DOHH2 (cell line): ENCODE measurements at regions not wholly inside any gene's neighbourhood (a gene's known extent, or its start where the extent isn't known, plus 50 kb on each side); places are given as distances from the start of the nearest gene placed in this dataset.

Experiments
- H3F3A ChIP-seq: fragments of 200-600 bp; sonication (generic), shearing (Covaris generic); 2 replicates; pipeline ENCODE4 v1.6.0; 2016; ENCODE audit warnings: antibody characterized with exemption, mild to moderate bottlenecking; ENCODE audit not compliant: control insufficient read depth, insufficient read depth
- H3K27ac ChIP-seq: fragments of 200-600 bp; sonication (generic); 2 replicates; pipeline ENCODE4 v1.5.1; 2014; ENCODE audit warnings: low read depth, mild to moderate bottlenecking, low read length, moderate library complexity
- H3K27me3 ChIP-seq: fragments of 200-600 bp; sonication (generic); 2 replicates; pipeline ENCODE4 v1.6.1; 2014; ENCODE audit warnings: mild to moderate bottlenecking, low read length, mixed read lengths; ENCODE audit not compliant: control insufficient read depth
- H3K36me3 ChIP-seq: fragments of 200-600 bp; sonication (generic); 2 replicates; pipeline ENCODE4 v1.6.1; 2014; ENCODE audit warnings: mild to moderate bottlenecking, low read length, moderate library complexity, mixed read lengths; ENCODE audit not compliant: control insufficient read depth
- H3K4me1 ChIP-seq: fragments of 200-600 bp; sonication (generic); 2 replicates; pipeline ENCODE4 v1.6.1; 2014; ENCODE audit warnings: mild to moderate bottlenecking, low read length, mixed read lengths; ENCODE audit not compliant: control insufficient read depth
- H3K4me2 ChIP-seq: fragments of 200-600 bp; sonication (generic); 2 replicates; pipeline ENCODE4 v1.6.0; 2014; ENCODE audit warnings: mild to moderate bottlenecking, low read length, moderate library complexity
- H3K4me3 ChIP-seq: fragments of 200-600 bp; sonication (generic); 2 replicates; pipeline ENCODE4 v1.5.1; 2014; ENCODE audit warnings: mild to moderate bottlenecking, low read length, mixed read lengths
- H3K79me2 ChIP-seq: fragments of 200-600 bp; sonication (generic); 2 replicates; pipeline ENCODE4 v1.6.1; 2014; ENCODE audit warnings: mild to moderate bottlenecking, low read length, mixed read lengths; ENCODE audit not compliant: control insufficient read depth
- H3K9me2 ChIP-seq: fragments of 200-600 bp; sonication (generic); replicated peaks from 2 replicates; pipeline ENCODE4 v1.6.1; 2014; ENCODE audit warnings: mild to moderate bottlenecking, low read length, mixed read lengths; ENCODE audit not compliant: control insufficient read depth
- H3K9me3 ChIP-seq: fragments of 200-600 bp; sonication (generic); 2 replicates; pipeline ENCODE4 v1.6.1; 2014; ENCODE audit warnings: antibody characterized with exemption, low read length, mixed read lengths; ENCODE audit not compliant: control insufficient read depth, insufficient read depth
- H4K20me1 ChIP-seq: fragments of 200-600 bp; sonication (generic); 2 replicates; pipeline ENCODE4 v1.6.0; 2014; ENCODE audit warnings: low read depth, mild to moderate bottlenecking, antibody characterized with exemption, low read length, moderate library complexity; ENCODE audit not compliant: control insufficient read depth, insufficient read depth
- CTCF ChIP-seq: fragments of 200-600 bp; sonication (generic); IDR thresholded peaks from one replicate; pipeline ENCODE4 v1.5.1; 2014; ENCODE audit warnings: antibody characterized with exemption, mild to moderate bottlenecking, low read depth, low read length; ENCODE audit not compliant: poor library complexity, severe bottlenecking
- EZH2phosphoT487 ChIP-seq: fragments of 200-600 bp; sonication (generic); IDR thresholded peaks from 2 replicates; pipeline ENCODE4 v1.6.1; 2017; ENCODE audit warnings: borderline replicate concordance, mild to moderate bottlenecking, antibody characterized with exemption, low read length, moderate library complexity, mixed read lengths

DNA sequence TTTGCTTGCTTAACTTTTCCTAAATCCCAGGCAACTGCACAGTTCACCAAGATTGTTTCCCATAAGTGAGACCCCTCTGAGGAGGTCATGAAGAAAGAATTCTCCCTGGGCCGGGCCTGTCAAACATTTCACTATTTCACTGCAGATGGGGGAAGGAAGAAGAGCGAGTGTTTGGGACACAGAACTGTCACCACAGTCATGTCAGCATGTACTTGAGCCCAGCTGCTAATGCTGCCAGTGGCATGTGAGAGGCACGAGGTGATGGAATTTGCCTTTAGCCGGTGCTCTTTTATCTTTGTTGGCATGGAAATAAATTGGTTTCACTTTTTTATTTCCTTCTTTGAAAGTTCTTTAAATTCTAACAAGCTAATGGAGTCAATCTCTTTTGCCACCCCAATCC is 277.9 kb upstream of the GADL1 start:
- H3K4me3 ChIP-seq: no peak overlapping the region
- no peaks in the 10 kb centered on the region for H3K27me3 ChIP-seq
- no peaks in the 10 kb centered on the region for H3K4me1 ChIP-seq
- TF ChIP-seq EZH2phosphoT487: no peak
- no peak for TF ChIP-seq CTCF
- no peaks in the 10 kb centered on the region for H4K20me1 ChIP-seq
- no peaks in the 10 kb centered on the region for H3K9me3 ChIP-seq
- H3K4me2 ChIP-seq: no peak overlapping the region
- no peaks in the 10 kb centered on the region for H3K9me2 ChIP-seq
- H3F3A ChIP-seq: no peaks in the 10 kb centered on the region
- no peaks in the 10 kb centered on the region for H3K36me3 ChIP-seq
- no peak overlapping the region for H3K27ac ChIP-seq
- H3K79me2 ChIP-seq: no peaks in the 10 kb centered on the region

DNA sequence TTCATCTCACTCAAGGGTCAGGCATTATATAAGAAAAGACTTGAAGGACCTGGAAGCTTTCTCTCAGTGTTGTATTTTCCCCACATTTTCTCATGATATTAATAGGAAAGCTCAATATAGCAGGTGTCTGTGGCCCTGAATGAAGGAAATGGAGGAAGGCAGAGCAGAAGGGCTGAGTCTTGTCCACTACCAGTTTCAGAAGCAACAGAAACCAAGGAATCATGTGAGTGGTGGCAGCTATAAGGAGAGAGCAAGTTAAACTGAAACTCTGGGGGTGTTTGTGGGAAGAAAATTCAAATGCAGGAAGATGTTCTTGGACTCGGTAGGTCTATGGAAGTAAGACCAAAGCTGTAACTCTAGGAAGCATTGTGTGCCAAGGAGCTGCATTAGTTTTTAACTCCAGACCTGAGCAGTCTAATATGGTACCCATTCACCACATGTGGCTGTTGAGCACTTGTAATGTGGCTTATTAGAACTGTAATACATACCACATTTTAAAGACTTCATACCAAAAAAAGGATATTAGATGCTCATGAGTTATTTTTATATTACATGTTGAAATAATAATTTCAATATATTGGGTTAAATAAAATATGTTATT is 278.8 kb upstream of the GADL1 start:
- TF ChIP-seq CTCF (no peak), EZH2phosphoT487 (no peak)
- no peaks in the 10 kb centered on the region for H3K9me3 ChIP-seq
- no peak overlapping the region for H3K4me3 ChIP-seq
- no peaks in the 10 kb centered on the region for H3K36me3 ChIP-seq
- no peaks in the 10 kb centered on the region for H4K20me1 ChIP-seq
- H3K27ac ChIP-seq: no peak overlapping the region
- no peaks in the 10 kb centered on the region for H3K9me2 ChIP-seq
- no peaks in the 10 kb centered on the region for H3K27me3 ChIP-seq
- no peaks in the 10 kb centered on the region for H3K4me1 ChIP-seq
- H3K79me2 ChIP-seq: no peaks in the 10 kb centered on the region
- no peaks in the 10 kb centered on the region for H3F3A ChIP-seq
- no peak overlapping the region for H3K4me2 ChIP-seq

DNA sequence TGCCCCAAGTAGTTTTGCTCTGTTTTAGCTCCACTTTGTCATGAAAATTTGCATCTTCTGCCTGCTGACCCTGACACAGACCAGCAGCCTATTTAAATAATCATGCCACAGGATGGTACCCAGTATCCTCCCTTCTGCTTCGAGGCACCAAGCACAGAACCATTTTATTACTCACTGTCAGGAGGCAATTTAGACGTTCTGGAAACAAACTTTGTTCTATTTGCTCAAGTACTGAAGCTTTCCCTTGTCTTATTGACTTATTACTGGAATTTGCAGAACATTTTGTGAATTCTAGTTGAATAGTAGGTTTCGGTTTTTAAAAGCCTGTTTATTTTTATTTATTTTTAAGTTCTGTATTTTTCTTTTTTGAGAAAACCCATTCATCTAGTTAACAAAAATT is 279.6 kb upstream of the GADL1 start:
- no peaks in the 10 kb centered on the region for H3F3A ChIP-seq
- no peaks in the 10 kb centered on the region for H3K27me3 ChIP-seq
- no peak for TF ChIP-seq EZH2phosphoT487
- TF ChIP-seq CTCF: no peak
- H4K20me1 ChIP-seq: no peaks in the 10 kb centered on the region
- no peaks in the 10 kb centered on the region for H3K9me3 ChIP-seq
- no peaks in the 10 kb centered on the region for H3K79me2 ChIP-seq
- no peaks in the 10 kb centered on the region for H3K4me1 ChIP-seq
- H3K4me3 ChIP-seq: no peak overlapping the region
- H3K36me3 ChIP-seq: no peaks in the 10 kb centered on the region
- no peaks in the 10 kb centered on the region for H3K9me2 ChIP-seq
- no peak overlapping the region for H3K4me2 ChIP-seq
- H3K27ac ChIP-seq: no peak overlapping the region

GRCh38 chr3:31176045-31176444 is 281.6 kb upstream of the GADL1 start:
- no peak overlapping the region for H3K4me3 ChIP-seq
- H3K9me3 ChIP-seq: no peaks in the 10 kb centered on the region
- no peak for TF ChIP-seq CTCF
- TF ChIP-seq EZH2phosphoT487: no peak
- H4K20me1 ChIP-seq: no peaks in the 10 kb centered on the region
- no peaks in the 10 kb centered on the region for H3K36me3 ChIP-seq
- H3K4me1 ChIP-seq: no peaks in the 10 kb centered on the region
- H3K27ac ChIP-seq: no peak overlapping the region
- H3K9me2 ChIP-seq: no peaks in the 10 kb centered on the region
- no peaks in the 10 kb centered on the region for H3F3A ChIP-seq
- no peaks in the 10 kb centered on the region for H3K27me3 ChIP-seq
- H3K79me2 ChIP-seq: no peaks in the 10 kb centered on the region
- no peak overlapping the region for H3K4me2 ChIP-seq
